ENCODE measurements at regions not wholly inside any gene's neighbourhood (a gene's known extent, or its start where the extent isn't known, plus 50 kb on each side); places are given as distances from the start of the nearest gene placed in this dataset.

DNA sequence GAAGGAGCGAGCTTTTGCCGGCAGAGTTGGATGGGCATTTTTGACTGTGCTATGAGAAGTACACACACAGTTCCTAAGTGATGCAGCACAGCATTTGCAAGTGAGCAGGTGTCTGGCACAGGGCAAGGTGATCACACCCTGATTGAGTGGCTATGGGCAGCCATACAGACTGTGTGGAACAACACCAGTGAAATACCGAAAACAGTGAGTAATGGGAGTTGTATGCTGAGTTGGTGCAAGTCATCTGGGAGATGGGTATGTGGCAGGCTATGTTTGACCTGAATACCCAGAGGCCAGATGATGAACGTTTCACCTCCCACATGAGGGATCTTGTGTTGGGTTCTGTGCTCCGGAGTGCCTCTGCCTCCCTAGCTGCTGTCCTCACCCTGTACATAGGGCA lies 53.5 kb upstream of the TIPARP start:
- TF ChIP-seq, protein P1, sequence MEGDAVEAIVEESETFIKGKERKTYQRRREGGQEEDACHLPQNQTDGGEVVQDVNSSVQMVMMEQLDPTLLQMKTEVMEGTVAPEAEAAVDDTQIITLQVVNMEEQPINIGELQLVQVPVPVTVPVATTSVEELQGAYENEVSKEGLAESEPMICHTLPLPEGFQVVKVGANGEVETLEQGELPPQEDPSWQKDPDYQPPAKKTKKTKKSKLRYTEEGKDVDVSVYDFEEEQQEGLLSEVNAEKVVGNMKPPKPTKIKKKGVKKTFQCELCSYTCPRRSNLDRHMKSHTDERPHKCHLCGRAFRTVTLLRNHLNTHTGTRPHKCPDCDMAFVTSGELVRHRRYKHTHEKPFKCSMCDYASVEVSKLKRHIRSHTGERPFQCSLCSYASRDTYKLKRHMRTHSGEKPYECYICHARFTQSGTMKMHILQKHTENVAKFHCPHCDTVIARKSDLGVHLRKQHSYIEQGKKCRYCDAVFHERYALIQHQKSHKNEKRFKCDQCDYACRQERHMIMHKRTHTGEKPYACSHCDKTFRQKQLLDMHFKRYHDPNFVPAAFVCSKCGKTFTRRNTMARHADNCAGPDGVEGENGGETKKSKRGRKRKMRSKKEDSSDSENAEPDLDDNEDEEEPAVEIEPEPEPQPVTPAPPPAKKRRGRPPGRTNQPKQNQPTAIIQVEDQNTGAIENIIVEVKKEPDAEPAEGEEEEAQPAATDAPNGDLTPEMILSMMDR (IDR thresholded peaks at IDR 0.05; ENCODE audit: low read depth, low read length) = no peak
- no peak overlapping the region for H3K4me3 ChIP-seq (replicated peaks in 1 of 2; ENCODE audit: low read depth in 2 of 2, low read length in 2 of 2)
- peak in 1 of 2 donors; percentile 47 for DNase-seq (ENCODE audit: low read depth in 2 of 2)

DNA sequence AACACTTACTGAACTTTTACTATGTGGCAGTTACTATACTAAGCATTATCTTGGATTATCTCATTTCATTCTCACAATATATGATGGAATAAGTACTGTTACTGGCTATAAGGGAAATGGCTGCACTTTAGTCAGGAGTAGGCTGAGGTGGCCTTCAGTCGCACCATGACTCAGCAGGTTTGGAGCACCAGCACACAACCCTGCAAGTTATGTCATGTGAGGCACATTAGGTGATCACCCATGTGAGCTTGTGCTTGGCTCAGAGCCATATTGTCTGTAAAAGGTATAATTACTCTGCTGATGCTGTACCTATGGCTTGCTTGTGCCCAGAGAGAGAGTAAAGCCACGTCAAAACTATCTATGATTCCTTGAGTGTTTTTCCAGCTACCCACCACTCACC lies 54.1 kb upstream of the TIPARP start:
- TF ChIP-seq, protein P1 (IDR thresholded peaks at IDR 0.05; ENCODE audit: low read depth, low read length) = no peak
- DNase-seq (ENCODE audit: low read depth in 2 of 2) = peak in 1 of 2 donors; percentile 46
- H3K4me3 ChIP-seq (replicated peaks in 1 of 2; ENCODE audit: low read depth in 2 of 2, low read length in 2 of 2) = no peak overlapping the region

DNA sequence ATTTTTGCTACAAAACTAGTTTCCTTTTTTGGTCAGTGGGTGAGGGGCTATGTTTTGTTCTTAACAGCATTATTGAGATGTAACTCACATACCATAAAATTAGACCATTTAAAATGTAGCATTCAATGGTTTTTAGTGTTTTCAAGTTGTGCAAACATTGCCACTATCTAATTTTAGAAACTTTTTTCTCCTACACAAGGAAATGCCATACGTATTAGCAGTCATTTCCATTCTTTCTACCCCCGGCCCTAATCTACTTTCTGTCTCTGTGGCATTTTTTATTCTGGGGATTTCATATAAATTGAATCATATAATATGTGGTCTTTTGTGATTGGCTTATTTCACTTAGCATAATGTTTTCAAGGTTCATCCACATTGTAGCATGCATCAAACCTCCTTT lies 55.0 kb upstream of the TIPARP start:
- TF ChIP-seq, protein P1 (IDR thresholded peaks at IDR 0.05; ENCODE audit: low read depth, low read length) = no peak
- no peak overlapping the region for H3K4me3 ChIP-seq (replicated peaks in 1 of 2; ENCODE audit: low read depth in 2 of 2, low read length in 2 of 2)
- peak; percentile 69 to 73 for DNase-seq (ENCODE audit: low read depth in 2 of 2)

DNA sequence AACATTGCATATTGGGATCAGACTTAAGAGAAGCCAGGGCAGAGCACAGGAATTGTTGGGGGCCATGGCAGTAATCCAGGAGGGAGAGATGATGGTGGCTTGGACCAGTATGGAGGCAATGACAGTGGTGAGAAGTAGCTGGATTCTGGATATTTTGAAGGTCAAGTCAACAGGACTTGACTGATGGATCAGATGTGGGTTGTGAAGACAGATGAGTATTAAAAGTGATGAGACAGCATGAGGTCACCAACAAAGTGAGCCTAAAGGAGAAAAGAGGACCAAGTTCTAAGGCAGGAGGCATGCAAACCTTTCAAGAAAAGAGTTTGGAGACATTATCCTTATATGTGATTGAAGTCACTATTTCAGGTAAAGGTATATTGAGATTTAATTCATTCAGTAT lies 56.6 kb upstream of the TIPARP start:
- no peak overlapping the region for H3K4me3 ChIP-seq (replicated peaks in 1 of 2; ENCODE audit: low read depth in 2 of 2, low read length in 2 of 2)
- DNase-seq (ENCODE audit: low read depth in 2 of 2) = peak in 1 of 2 donors; percentile 36
- TF ChIP-seq, protein P1 (IDR thresholded peaks at IDR 0.05; ENCODE audit: low read depth, low read length) = no peak

DNA sequence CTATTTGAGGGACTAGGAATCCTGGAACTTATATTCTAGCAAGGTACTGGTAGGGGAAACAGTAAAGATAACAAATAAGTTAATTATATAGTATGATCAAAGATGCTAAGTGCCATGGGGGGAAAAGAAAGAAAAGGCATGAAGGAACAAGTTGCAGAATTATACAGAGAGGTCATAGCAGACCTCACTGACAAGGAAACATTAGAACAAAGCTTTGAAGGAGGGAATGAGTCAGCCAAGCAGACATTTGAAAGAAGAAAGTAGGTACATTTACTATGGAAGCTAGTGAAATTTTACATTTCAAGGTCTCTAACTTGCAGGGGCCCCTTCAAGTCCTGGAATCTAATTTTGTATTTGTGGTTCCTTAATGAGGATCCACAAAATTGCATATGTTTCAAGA lies 57.2 kb upstream of the TIPARP start:
- peak in 1 of 2 donors; percentile 42 for DNase-seq (ENCODE audit: low read depth in 2 of 2)
- TF ChIP-seq, protein P1 (IDR thresholded peaks at IDR 0.05; ENCODE audit: low read depth, low read length) = no peak
- H3K4me3 ChIP-seq (replicated peaks in 1 of 2; ENCODE audit: low read depth in 2 of 2, low read length in 2 of 2) = no peak overlapping the region

DNA sequence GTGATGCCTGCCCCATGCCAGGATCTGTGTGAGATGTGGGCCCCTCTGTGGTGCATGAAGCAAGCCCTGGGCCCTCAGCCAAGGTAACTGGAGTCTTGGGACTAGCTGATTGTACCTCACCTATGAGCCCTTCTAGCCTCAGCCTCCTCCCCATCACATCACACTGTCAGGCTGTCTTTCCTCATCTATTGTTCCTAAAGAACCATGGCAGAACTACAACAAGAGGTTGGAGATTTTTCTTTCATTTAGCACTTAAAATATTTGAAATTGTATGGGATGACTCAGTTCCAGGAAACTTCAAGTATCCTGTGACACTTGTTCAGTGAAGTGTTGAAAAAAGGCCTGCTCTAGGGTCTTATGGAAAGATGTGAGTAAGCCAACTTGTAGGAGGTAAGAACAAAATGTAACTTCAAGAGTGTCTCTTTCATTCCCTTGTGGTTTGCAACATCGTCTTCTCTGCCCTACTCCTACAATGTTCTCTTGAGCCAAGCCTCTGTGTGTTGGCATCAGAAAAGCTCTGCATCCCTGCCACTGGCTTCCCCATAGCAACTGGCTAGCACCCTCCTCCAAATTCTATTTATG lies 58.7 kb upstream of the TIPARP start:
- TF ChIP-seq, protein P1 (IDR thresholded peaks at IDR 0.05; ENCODE audit: low read depth, low read length) = no peak
- no peak overlapping the region for H3K4me3 ChIP-seq (replicated peaks in 1 of 2; ENCODE audit: low read depth in 2 of 2, low read length in 2 of 2)
- DNase-seq (ENCODE audit: low read depth in 2 of 2) = peak; percentile 92 to 94
